ENCODE measurements at regions not wholly inside any gene's neighbourhood (a gene's known extent, or its start where the extent isn't known, plus 50 kb on each side); places are given as distances from the start of the nearest gene placed in this dataset.
"Not testable (repeated sequence)": the region's sequence is repeated elsewhere in the genome, so short reads cannot be mapped to it uniquely, and the experiment has no call there.

- DNase-seq: no peak
Observed at GRCh38 chr21:36602735-36603134, 96.2 kb upstream of the SIM2 start.

- no peak for DNase-seq
Observed at GRCh38 chr21:36603221-36603620, 95.7 kb upstream of the SIM2 start.

DNA sequence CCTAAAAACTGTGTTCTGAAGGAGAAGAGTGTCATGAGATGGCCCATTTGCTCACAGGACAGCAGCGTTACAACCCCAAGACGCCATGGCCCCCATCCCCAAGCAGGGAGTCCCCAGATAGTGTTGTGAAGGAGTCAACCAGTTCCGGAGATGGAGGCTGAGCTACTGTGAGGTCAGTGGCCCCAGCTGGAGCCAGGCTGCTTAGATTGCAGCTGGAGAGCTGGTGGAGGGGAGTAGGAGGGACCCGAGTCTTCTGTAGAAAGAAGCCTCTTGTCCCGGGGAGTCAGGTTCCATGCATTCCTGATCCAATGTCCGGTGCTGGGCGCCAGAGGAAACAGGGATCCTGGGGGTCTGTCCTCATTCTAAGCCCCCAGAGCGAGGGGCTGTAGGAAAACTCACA is 93.5 kb upstream of the SIM2 start:
- DNase-seq: no peak

- DNase-seq: no peak
Observed at GRCh38 chr21:36606287-36606982, 92.5 kb upstream of the SIM2 start.

DNA sequence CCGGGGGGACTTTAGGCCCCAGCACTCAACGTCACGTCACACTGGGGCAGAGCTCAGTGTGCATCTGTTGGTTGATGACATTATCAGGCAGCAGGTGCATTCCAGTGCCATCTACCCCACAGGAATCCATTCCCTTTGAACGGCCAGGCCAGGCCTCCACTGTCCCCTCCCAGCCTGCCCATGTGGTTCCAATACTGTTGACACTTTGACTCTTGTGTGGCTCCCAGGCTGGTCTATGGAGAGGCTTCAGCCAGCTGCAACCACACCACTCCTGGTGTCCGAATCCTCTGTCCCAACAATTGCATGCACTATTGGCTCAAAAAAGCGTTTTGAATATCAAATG is 92.0 kb upstream of the SIM2 start:
- no peak for DNase-seq

DNA sequence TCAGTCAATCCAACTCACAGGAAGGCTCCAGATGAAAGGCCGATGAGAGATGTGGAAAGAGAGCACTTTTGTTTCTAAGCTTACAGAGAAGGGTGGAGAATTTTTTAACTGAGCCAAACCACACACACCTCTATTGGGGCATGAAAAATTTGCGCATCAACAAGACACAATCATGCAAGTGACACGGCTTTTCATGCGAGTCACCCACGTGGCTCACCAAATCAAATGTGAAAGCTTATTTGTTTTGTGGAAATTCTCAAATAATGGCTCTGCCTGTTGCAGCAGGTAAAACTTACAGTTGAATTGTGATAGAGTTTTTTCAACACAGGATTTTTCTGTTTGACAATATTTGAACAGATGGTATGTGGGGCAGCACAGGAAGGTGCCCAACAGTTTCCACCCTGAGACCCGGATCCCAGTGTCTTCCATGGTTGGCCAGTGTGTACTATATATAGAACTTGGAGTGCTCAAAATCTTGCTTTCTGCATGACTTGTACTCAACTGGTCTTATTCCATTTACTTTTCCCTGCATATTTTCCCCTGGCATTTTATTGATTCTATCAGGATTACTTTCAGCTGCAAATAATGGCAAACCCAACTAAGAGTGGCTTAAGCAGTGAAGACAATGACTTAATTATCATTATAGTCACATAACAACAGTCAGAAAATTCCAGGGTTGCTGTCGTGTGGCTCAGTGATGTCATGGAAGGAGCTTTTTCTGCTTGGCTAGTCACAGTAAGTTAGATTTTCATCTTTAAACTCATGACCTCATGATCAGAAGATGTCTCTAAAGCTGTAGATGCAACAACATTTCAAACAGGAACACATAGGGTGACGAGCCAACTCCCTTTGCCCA is 90.6 kb upstream of the SIM2 start:
- DNase-seq: no peak

DNA sequence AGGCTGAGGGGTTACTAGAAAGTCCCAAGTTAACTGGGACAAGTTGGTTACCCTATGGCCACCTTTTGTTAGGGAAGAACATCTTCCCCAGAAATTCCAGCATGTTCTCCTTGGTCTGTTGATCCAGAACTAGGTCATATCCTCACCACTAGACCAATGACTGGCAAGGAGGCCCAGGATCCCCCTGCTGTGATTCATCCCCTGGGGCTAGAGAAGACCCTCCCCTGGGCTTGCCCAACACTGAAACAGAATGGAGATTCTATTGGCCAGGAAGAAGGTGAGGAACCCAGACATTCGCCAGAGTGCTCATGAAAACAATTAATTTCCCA is 90.1 kb upstream of the SIM2 start:
- no peak for DNase-seq

- DNase-seq: no peak
Observed at GRCh38 chr21:36609654-36610053, 89.3 kb upstream of the SIM2 start.

GRCh38 chr21:36610201-36610600 is 88.7 kb upstream of the SIM2 start:
- DNase-seq: no peak

- no peak for DNase-seq
Observed at GRCh38 chr21:36610935-36611334, 88.0 kb upstream of the SIM2 start.

- DNase-seq: no peak
Observed at GRCh38 chr21:36611379-36611778, 87.5 kb upstream of the SIM2 start.

- DNase-seq: no peak
Observed at GRCh38 chr21:36613059-36613458, 85.9 kb upstream of the SIM2 start.

GRCh38 chr21:36613554-36613953 is 85.4 kb upstream of the SIM2 start:
- no peak for DNase-seq

GRCh38 chr21:36615274-36615964 is 83.5 kb upstream of the SIM2 start:
- DNase-seq: no peak

DNA sequence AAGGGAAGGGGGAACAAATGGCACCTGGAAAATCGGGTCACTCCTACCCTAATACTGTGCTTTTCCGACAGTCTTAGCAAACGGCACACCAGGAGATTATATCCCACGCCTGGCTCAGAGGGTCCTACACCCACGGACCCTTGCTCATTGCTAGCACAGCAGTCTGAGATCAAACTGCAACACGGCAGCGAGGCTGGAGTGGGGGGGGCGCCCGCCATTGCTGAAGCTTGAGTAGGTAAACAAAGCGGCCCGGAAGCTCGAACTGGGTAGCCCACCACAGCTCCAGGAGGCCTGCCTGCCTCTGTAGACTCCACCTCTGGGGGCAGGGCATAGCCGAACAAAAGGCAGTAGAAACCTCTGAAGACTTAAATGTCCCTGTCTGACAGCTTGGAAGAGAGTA is 82.1 kb upstream of the SIM2 start:
- not testable (repeated sequence) for DNase-seq

DNA sequence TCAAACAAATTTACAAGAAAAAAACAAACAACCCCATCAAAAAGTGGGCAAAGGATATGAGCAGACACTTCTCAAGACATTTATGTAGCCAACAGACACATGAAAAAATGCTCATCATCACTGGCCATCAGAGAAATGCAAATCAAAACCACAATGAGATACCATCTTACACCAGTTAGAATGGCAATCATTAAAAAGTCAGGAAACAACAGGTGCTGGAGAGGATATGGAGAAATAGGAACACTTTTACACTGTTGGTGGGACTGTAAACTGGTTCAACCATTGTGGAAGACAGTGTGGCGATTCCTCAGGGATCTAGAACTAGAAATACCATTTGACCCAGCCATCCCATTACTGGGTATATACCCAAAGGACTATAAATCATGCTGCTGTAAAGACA is 77.1 kb upstream of the SIM2 start:
- DNase-seq: not testable (repeated sequence)

GRCh38 chr21:36624105-36624504 is 74.8 kb upstream of the SIM2 start:
- DNase-seq: no peak

DNA sequence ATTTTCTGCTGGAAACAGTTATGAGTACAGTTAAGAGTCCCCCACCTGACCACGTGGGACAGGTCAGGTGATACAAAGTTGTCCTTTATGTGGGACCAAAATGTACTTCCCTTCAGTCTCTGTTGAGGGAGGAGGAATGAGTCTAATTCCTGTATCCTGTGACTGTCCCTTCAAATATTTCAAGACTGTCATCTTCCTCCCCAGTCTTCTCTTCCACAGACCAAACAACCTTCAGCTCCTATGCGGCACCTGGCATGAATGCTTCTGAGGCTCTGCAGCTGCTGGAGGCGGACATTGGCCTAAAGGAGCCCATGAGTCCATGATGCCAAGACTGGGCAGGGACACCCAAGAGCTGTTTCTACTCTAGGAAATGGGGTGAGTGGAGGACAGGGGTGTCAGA is 72.1 kb upstream of the SIM2 start:
- no peak for DNase-seq

- no peak for DNase-seq
Observed at GRCh38 chr21:36627242-36627641, 71.7 kb upstream of the SIM2 start.

DNA sequence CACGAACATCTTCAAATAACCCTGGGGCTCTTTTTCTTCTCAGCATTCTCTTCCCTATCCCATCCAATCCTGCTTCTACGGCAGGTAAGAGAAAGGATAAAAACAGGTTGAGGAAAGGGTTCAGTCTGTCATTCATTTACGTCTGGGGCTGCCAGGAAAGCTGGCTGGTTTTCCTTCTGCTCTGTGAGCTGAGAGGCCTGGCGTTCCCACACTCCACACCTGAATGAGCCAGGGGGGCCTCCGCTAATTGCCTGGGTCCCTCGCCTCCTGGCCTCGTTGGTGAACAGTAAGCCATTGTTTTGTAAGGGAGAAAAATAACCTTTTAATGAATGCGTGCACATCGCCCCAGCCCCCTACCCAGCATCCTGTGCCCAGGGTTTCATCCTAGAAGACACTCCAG is 70.8 kb upstream of the SIM2 start:
- DNase-seq: no peak

- DNase-seq: no peak
Observed at GRCh38 chr21:36628761-36629460, 70.0 kb upstream of the SIM2 start.

- DNase-seq: peak; percentile 55
Observed at GRCh38 chr21:36630485-36631206, 68.3 kb upstream of the SIM2 start.

DNA sequence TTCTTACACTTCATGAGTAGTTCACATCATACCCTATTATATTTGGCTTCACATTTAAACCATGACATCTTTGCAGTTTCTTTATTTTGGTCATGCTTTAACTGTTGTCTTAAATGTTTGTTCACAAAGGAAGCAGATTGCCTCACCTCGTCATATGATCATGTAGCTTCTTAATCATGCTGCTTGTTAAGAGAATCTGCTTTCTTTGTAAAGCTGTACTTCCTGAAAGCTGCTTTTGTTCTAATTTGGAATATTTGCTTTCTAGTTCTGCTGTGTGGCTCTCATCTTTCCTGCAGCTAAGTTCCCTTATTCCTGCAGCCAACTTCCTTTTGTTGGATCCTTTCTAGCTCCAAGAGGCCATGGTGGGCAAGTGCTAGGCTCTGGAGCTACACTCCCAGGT is 62.9 kb upstream of the SIM2 start:
- no peak for DNase-seq

Data from activated T-cell treated with anti-CD3 and anti-CD28 coated beads, Interleukin-2, amount 50 U/mL, for 1 hour (primary cell).